K562 (cell line): ENCODE measurements at regions not wholly inside any gene's neighbourhood (a gene's known extent, or its start where the extent isn't known, plus 50 kb on each side); places are given as distances from the start of the nearest gene placed in this dataset.
A peak's percentile ranks its signal among the peaks of the same experiment; 100 is the strongest.

Experiments used
- CBFB ChIP-seq: sonication (generic); formaldehyde crosslinking; IDR thresholded peaks from 2 replicates; pipeline ENCODE4 v1.4.0; 2020; ENCODE audit warnings: mild to moderate bottlenecking, missing genetic modification reagents
- FOXA3 ChIP-seq, 2 experiments: fragments of 450-650 bp in 1 of 2; sonication (generic) in 1 of 2; formaldehyde crosslinking; IDR thresholded peaks in 1 of 2; conservative IDR thresholded peaks in 1 of 2; 2 replicates each; pipeline versions ENCODE4 v1.4.0 to v1.8.0; 2020 to 2022; ENCODE audit warnings: mild to moderate bottlenecking in 2 of 2, missing genetic modification reagents in 1 of 2
- FOXP1 ChIP-seq: sonication (generic); formaldehyde crosslinking; IDR thresholded peaks from 2 replicates; pipeline ENCODE4 v1.8.0; 2022; ENCODE audit warnings: mild to moderate bottlenecking, missing genetic modification reagents
- HBP1 ChIP-seq: fragments of 450-650 bp; formaldehyde crosslinking; IDR thresholded peaks from 2 replicates; pipeline ENCODE4 v1.4.0; 2022; ENCODE audit warnings: missing genetic modification characterization
- HMG20B ChIP-seq: fragments of 250-450 bp; sonication (Bioruptor Pico); IDR thresholded peaks from 2 replicates; pipeline ENCODE4 v1.5.0; 2021; ENCODE audit warnings: mild to moderate bottlenecking
- ILK ChIP-seq: fragments of 450-650 bp; IDR thresholded peaks from 2 replicates; pipeline ENCODE4 v1.6.1; 2016; ENCODE audit warnings: missing genetic modification characterization, low read depth, mild to moderate bottlenecking, missing compliant biosample characterization, moderate library complexity, borderline replicate concordance
- MCM3 ChIP-seq: fragments of 450-650 bp; IDR thresholded peaks from 2 replicates; pipeline ENCODE4 v1.6.1; 2016
- NFIX ChIP-seq: fragments of 250-450 bp; sonication (Bioruptor Pico); IDR thresholded peaks from 2 replicates; pipeline ENCODE4 v1.4.0; 2020; ENCODE audit warnings: low read depth, mild to moderate bottlenecking, moderate library complexity
- NR2C1 ChIP-seq, 2 experiments: fragments of 450-650 bp; IDR thresholded peaks; 2 replicates each; pipeline ENCODE4 v1.6.1; 2017; ENCODE audit warnings: mild to moderate bottlenecking in 2 of 2, antibody characterized with exemption in 1 of 2, inconsistent platforms in 1 of 2, missing compliant biosample characterization in 1 of 2, missing genetic modification characterization in 1 of 2
- OTX1 ChIP-seq: fragments of 450-650 bp; formaldehyde crosslinking; IDR thresholded peaks from 2 replicates; pipeline ENCODE4 v1.4.0; 2022; ENCODE audit warnings: mild to moderate bottlenecking
- PHF20 ChIP-seq: fragments of 450-650 bp; IDR thresholded peaks from 2 replicates; pipeline ENCODE4 v1.6.1; 2018; ENCODE audit not compliant: partially characterized antibody
- POLR2G ChIP-seq: fragments of 200-400 bp; formaldehyde crosslinking; IDR thresholded peaks from 2 replicates; pipeline ENCODE4 v1.6.1; 2017; ENCODE audit warnings: low read depth, mild to moderate bottlenecking, antibody characterized with exemption, low read length, moderate library complexity
- PRPF4 ChIP-seq: fragments of 200-400 bp; formaldehyde crosslinking; IDR thresholded peaks from one replicate; pipeline ENCODE4 v1.6.1; 2017; ENCODE audit warnings: low read length, low read depth, mild to moderate bottlenecking; ENCODE audit not compliant: insufficient read depth, poor library complexity, severe bottlenecking
- RHOXF2B ChIP-seq: fragments of 250-450 bp; sonication (Bioruptor Pico); conservative IDR thresholded peaks from 2 replicates; pipeline ENCODE4 v1.5.1; 2021
- SAP30 ChIP-seq: fragments of 200-600 bp; sonication (generic); IDR thresholded peaks from 2 replicates; pipeline ENCODE4 v1.6.1; 2012; ENCODE audit warnings: borderline replicate concordance, low read depth, mild to moderate bottlenecking, moderate library complexity, low read length, control low read depth, inconsistent platforms; ENCODE audit not compliant: insufficient read depth, poor library complexity, severe bottlenecking
- SIX5 ChIP-seq, 2 experiments: IDR thresholded peaks; 2 replicates each; pipeline ENCODE4 v1.6.1; 2011; ENCODE audit warnings: low read length in 2 of 2, borderline replicate concordance in 1 of 2, low read depth in 1 of 2, mild to moderate bottlenecking in 1 of 2, moderate library complexity in 1 of 2; ENCODE audit not compliant: insufficient read depth in 1 of 2
- SMAD1 ChIP-seq: fragments of 150-350 bp; IDR thresholded peaks from 2 replicates; pipeline ENCODE4 v1.6.1; 2014; ENCODE audit warnings: low read length, low read depth; ENCODE audit not compliant: partially characterized antibody
- SMARCB1 ChIP-seq: IDR thresholded peaks from 2 replicates; pipeline ENCODE4 v1.6.1; 2011; ENCODE audit warnings: improper control_type of control experiment, low read depth; ENCODE audit not compliant: insufficient read length
- TEAD1 ChIP-seq, 2 experiments: fragments of 450-650 bp in 1 of 2; sonication (generic) in 1 of 2; formaldehyde crosslinking; IDR thresholded peaks; 2 replicates each; pipeline versions ENCODE4 v1.4.0 to v1.8.0; 2020 to 2022; ENCODE audit warnings: mild to moderate bottlenecking in 2 of 2, missing genetic modification reagents in 1 of 2
- U2AF2 ChIP-seq: fragments of 200-400 bp; formaldehyde crosslinking; optimal IDR thresholded peaks from 2 replicates; pipeline ENCODE3; 2017; ENCODE audit warnings: low read depth, mild to moderate bottlenecking, low read length
- ZBTB1 ChIP-seq: sonication (generic); formaldehyde crosslinking; IDR thresholded peaks from 2 replicates; pipeline ENCODE4 v1.8.1; 2023; ENCODE audit warnings: missing genetic modification reagents, low read depth, mild to moderate bottlenecking, borderline replicate concordance
- ZBTB34 ChIP-seq: fragments of 250-450 bp; sonication (Bioruptor Pico); IDR thresholded peaks from 2 replicates; pipeline ENCODE4 v1.8.0; 2021; ENCODE audit warnings: mild to moderate bottlenecking, moderate library complexity
- ZFX ChIP-seq: sonication (generic); formaldehyde crosslinking; IDR thresholded peaks from 2 replicates; pipeline ENCODE4 v1.8.0; 2022; ENCODE audit warnings: mild to moderate bottlenecking, missing genetic modification reagents, moderate library complexity
- ZNF174 ChIP-seq: fragments of 250-450 bp; sonication (Bioruptor Pico); IDR thresholded peaks from 2 replicates; pipeline ENCODE4 v1.4.0; 2020; ENCODE audit warnings: mild to moderate bottlenecking
- ZNF253 ChIP-seq: fragments of 250-450 bp; sonication (Bioruptor Pico); conservative IDR thresholded peaks from 2 replicates; pipeline ENCODE4 v1.6.1; 2021; ENCODE audit warnings: mild to moderate bottlenecking
- ZNF507 ChIP-seq: conservative IDR thresholded peaks from 2 replicates; pipeline ENCODE4 v1.6.1; 2017; ENCODE audit warnings: missing genetic modification characterization, missing compliant biosample characterization

- TF ChIP-seq U2AF2 = no peak
- TF ChIP-seq PHF20 = peak; percentile 56
- no peak for TF ChIP-seq HBP1 (CRISPR knock-in tag)
- no peak for TF ChIP-seq SIX5 (IDR thresholded peaks at IDR 0.05; ENCODE audit: borderline replicate concordance in 1 of 2, insufficient read depth in 1 of 2, low read depth in 1 of 2, low read length in 2 of 2)
- TF ChIP-seq NFIX (CRISPR knock-in tag) = no peak
- peak; percentile 91 for TF ChIP-seq SMARCB1
- no peak for TF ChIP-seq ILK (tag)
- peak; percentile 97 for TF ChIP-seq TEAD1 (CRISPR knock-in tag; IDR thresholded peaks at IDR 0.05)
- peak; percentile 77 for TF ChIP-seq SMAD1
- TF ChIP-seq ZNF174 (CRISPR knock-in tag) = no peak
- peak in 1 of 2 experiments; percentile 40; a peak in 2 of 4 replicates for TF ChIP-seq FOXA3 (CRISPR knock-in tag; conservative IDR thresholded peaks at IDR 0.05 in 1 of 2, IDR thresholded peaks at IDR 0.05 in 1 of 2)
- no peak for TF ChIP-seq SAP30
- no peak for TF ChIP-seq RHOXF2B (CRISPR knock-in tag)
- TF ChIP-seq HMG20B = no peak
- peak; percentile 29; the same call in 1 of the 2 replicates for TF ChIP-seq NR2C1 (IDR thresholded peaks at IDR 0.05)
- peak; percentile 30; the same call in 1 of the 2 replicates for TF ChIP-seq NR2C1 (tag; IDR thresholded peaks at IDR 0.05)
- TF ChIP-seq ZNF507 = no peak
- no peak for TF ChIP-seq ZBTB1
- TF ChIP-seq MCM3 = no peak
- no peak for TF ChIP-seq ZBTB34 (CRISPR knock-in tag)
- no peak for TF ChIP-seq ZFX
- no peak for TF ChIP-seq ZNF253 (CRISPR knock-in tag)
- TF ChIP-seq CBFB (CRISPR knock-in tag) = no peak; the same call in 1 of the 2 replicates
- TF ChIP-seq OTX1 (CRISPR knock-in tag) = no peak
- no peak for TF ChIP-seq POLR2G
- TF ChIP-seq FOXP1 (CRISPR knock-in tag) = no peak
- no peak for TF ChIP-seq PRPF4
These were observed 55.4 kb upstream of the NLK start (continued) for GRCh38 chr17:27986805-27987684.
